SK-N-SH treated with all-trans-retinoic acid at 6 μM for 48 hours (cell line): ENCODE measurements at regions not wholly inside any gene's neighbourhood (a gene's known extent, or its start where the extent isn't known, plus 50 kb on each side); places are given as distances from the start of the nearest gene placed in this dataset.

Experiments
- ATAC-seq: fragments of 200-7000 bp; cut with Tn5 transposase; 3 replicates; pipeline ENCODE4 v1.9.1; 2020; ENCODE audit warnings: mild to moderate bottlenecking, moderate library complexity
- BACH2 ChIP-seq: fragments of 250-450 bp; sonication (Bioruptor Pico); IDR thresholded peaks from 2 replicates; pipeline ENCODE4 v1.9.0; 2021; ENCODE audit warnings: mild to moderate bottlenecking, borderline replicate concordance
- CREB5 ChIP-seq: fragments of 250-450 bp; sonication (Bioruptor Pico); IDR thresholded peaks from 2 replicates; pipeline ENCODE4 v1.5.1; 2020; ENCODE audit warnings: low read depth, mild to moderate bottlenecking, moderate library complexity
- CSDC2 ChIP-seq: fragments of 250-450 bp; sonication (Bioruptor Pico); IDR thresholded peaks from 2 replicates; pipeline ENCODE4 v1.5.0; 2020; ENCODE audit warnings: mild to moderate bottlenecking, moderate library complexity
- CSRNP3 ChIP-seq: fragments of 250-450 bp; sonication (Bioruptor Pico); IDR thresholded peaks from 2 replicates; pipeline ENCODE4 v1.5.1; 2021; ENCODE audit warnings: mild to moderate bottlenecking, moderate library complexity
- ESRRG ChIP-seq: fragments of 250-450 bp; sonication (Bioruptor Pico); IDR thresholded peaks from 2 replicates; pipeline ENCODE4 v1.6.1; 2021; ENCODE audit warnings: mild to moderate bottlenecking
- GLIS3 ChIP-seq: fragments of 250-450 bp; sonication (Bioruptor Pico); IDR thresholded peaks from 2 replicates; pipeline ENCODE4 v1.5.0; 2020; ENCODE audit warnings: mild to moderate bottlenecking, moderate library complexity
- ISL1 ChIP-seq: fragments of 250-450 bp; sonication (Bioruptor Pico); IDR thresholded peaks from 2 replicates; pipeline ENCODE4 v2.1.2; 2022; ENCODE audit warnings: mild to moderate bottlenecking, moderate library complexity
- OSR1 ChIP-seq: fragments of 250-450 bp; sonication (Bioruptor Pico); IDR thresholded peaks from 2 replicates; pipeline ENCODE4 v1.8.0; 2022; ENCODE audit warnings: moderate library complexity, mild to moderate bottlenecking, inconsistent platforms
- PATZ1 ChIP-seq: fragments of 250-450 bp; sonication (Bioruptor Pico); IDR thresholded peaks from 2 replicates; pipeline ENCODE4 v1.8.0; 2020; ENCODE audit warnings: mild to moderate bottlenecking, moderate library complexity, borderline replicate concordance
- POU6F1 ChIP-seq: fragments of 250-450 bp; sonication (Bioruptor Pico); IDR thresholded peaks from 2 replicates; pipeline ENCODE4 v1.8.0; 2021; ENCODE audit warnings: low read depth, mild to moderate bottlenecking, moderate library complexity, borderline replicate concordance
- PPARA ChIP-seq: fragments of 250-450 bp; sonication (Bioruptor Pico); IDR thresholded peaks from 2 replicates; pipeline ENCODE4 v1.5.0; 2020; ENCODE audit warnings: mild to moderate bottlenecking, borderline replicate concordance
- RARB ChIP-seq: fragments of 250-450 bp; sonication (Bioruptor Pico); IDR thresholded peaks from 2 replicates; pipeline ENCODE4 v1.8.0; 2021; ENCODE audit warnings: mild to moderate bottlenecking, moderate library complexity
- SNAI2 ChIP-seq: fragments of 250-450 bp; sonication (Bioruptor Pico); IDR thresholded peaks from 2 replicates; pipeline ENCODE4 v1.5.0; 2020; ENCODE audit warnings: mild to moderate bottlenecking, moderate library complexity
- TCF4 ChIP-seq: fragments of 250-450 bp; sonication (Bioruptor Pico); IDR thresholded peaks from 2 replicates; pipeline ENCODE4 v1.8.0; 2021; ENCODE audit warnings: mild to moderate bottlenecking, moderate library complexity, borderline replicate concordance
- TOX ChIP-seq: fragments of 250-450 bp; sonication (Bioruptor Pico); IDR thresholded peaks from 2 replicates; pipeline ENCODE4 v1.8.0; 2021; ENCODE audit warnings: mild to moderate bottlenecking, moderate library complexity, borderline replicate concordance
- TSHZ2 ChIP-seq: fragments of 250-450 bp; sonication (Bioruptor Pico); IDR thresholded peaks from 2 replicates; pipeline ENCODE4 v1.5.0; 2020; ENCODE audit warnings: mild to moderate bottlenecking, moderate library complexity
- ZC3H10 ChIP-seq: fragments of 250-450 bp; sonication (Bioruptor Pico); IDR thresholded peaks from 2 replicates; pipeline ENCODE4 v1.5.1; 2021; ENCODE audit warnings: mild to moderate bottlenecking, moderate library complexity
- ZFP3 ChIP-seq: fragments of 250-450 bp; sonication (Bioruptor Pico); IDR thresholded peaks from 2 replicates; pipeline ENCODE4 v1.5.0; 2020; ENCODE audit warnings: mild to moderate bottlenecking, moderate library complexity
- ZFP30 ChIP-seq: fragments of 450-650 bp; formaldehyde crosslinking; IDR thresholded peaks from 2 replicates; pipeline ENCODE4 v1.5.0; 2022; ENCODE audit warnings: mild to moderate bottlenecking, moderate library complexity
- ZNF565 ChIP-seq: fragments of 450-650 bp; formaldehyde crosslinking; conservative IDR thresholded peaks from 2 replicates; pipeline ENCODE4 v1.5.0; 2020; ENCODE audit warnings: low read depth, mild to moderate bottlenecking, moderate library complexity
- ZNF70 ChIP-seq: fragments of 450-650 bp; formaldehyde crosslinking; IDR thresholded peaks from 2 replicates; pipeline ENCODE4 v1.5.0; 2020; ENCODE audit warnings: mild to moderate bottlenecking, moderate library complexity
- ZNF8 ChIP-seq: fragments of 450-650 bp; formaldehyde crosslinking; IDR thresholded peaks from 2 replicates; pipeline ENCODE4 v1.5.0; 2020; ENCODE audit warnings: mild to moderate bottlenecking, moderate library complexity

- no peak for ATAC-seq
- TF ChIP-seq CSRNP3 (CRISPR knock-in tag) (no peak), ZFP30 (no peak), POU6F1 (CRISPR knock-in tag) (no peak), TSHZ2 (CRISPR knock-in tag) (no peak), ZNF8 (CRISPR knock-in tag) (no peak), CREB5 (CRISPR knock-in tag) (no peak), ESRRG (CRISPR knock-in tag) (no peak), SNAI2 (CRISPR knock-in tag) (no peak), PPARA (CRISPR knock-in tag) (no peak), ZC3H10 (no peak), TOX (no peak), GLIS3 (CRISPR knock-in tag) (no peak)
- TF ChIP-seq, all 23 proteins: peak for 0
These were observed 112.4 kb downstream of the NRN1 start for GRCh38 chr6:5894357-5894756.

GRCh38 chr6:5893295-5893694, 113.4 kb downstream of the NRN1 start:
- no peak for ATAC-seq
- no peak for TF ChIP-seq ZC3H10
- TF ChIP-seq SNAI2 (CRISPR knock-in tag): no peak
- TF ChIP-seq CSDC2 (CRISPR knock-in tag): no peak
- no peak for TF ChIP-seq RARB (CRISPR knock-in tag)
- no peak for TF ChIP-seq ZFP3 (CRISPR knock-in tag)
- TF ChIP-seq BACH2 (CRISPR knock-in tag): no peak
- no peak for TF ChIP-seq OSR1
- TF ChIP-seq TCF4 (CRISPR knock-in tag): no peak
- no peak for TF ChIP-seq ZNF8 (CRISPR knock-in tag)
- TF ChIP-seq ESRRG (CRISPR knock-in tag): no peak
- no peak for TF ChIP-seq TOX
- TF ChIP-seq PPARA (CRISPR knock-in tag): no peak
- TF ChIP-seq CREB5 (CRISPR knock-in tag): no peak
- no peak for TF ChIP-seq ZNF565 (CRISPR knock-in tag)
- TF ChIP-seq PATZ1: no peak
- no peak for TF ChIP-seq CSRNP3 (CRISPR knock-in tag)
- TF ChIP-seq GLIS3 (CRISPR knock-in tag): no peak
- no peak for TF ChIP-seq ISL1
- TF ChIP-seq ZNF70 (CRISPR knock-in tag): no peak
- no peak for TF ChIP-seq TSHZ2 (CRISPR knock-in tag)
